GM19395 (cell line): ENCODE measurements at regions not wholly inside any gene's neighbourhood (a gene's known extent, or its start where the extent isn't known, plus 50 kb on each side); places are given as distances from the start of the nearest gene placed in this dataset.

Experiments used
- ATAC-seq: cut with Tn5 transposase; IDR thresholded peaks from one replicate; pipeline ENCODE4 v1.9.1; 2021; ENCODE audit warnings: mild to moderate bottlenecking, moderate library complexity; ENCODE audit not compliant: unreplicated experiment

GRCh38 chr1:38353956-38354355, 307.4 kb upstream of the POU3F1 start:
- no peak for ATAC-seq

GRCh38 chr1:38352869-38353268, 306.3 kb upstream of the POU3F1 start:
- no peak for ATAC-seq

GRCh38 chr1:38347446-38348175, 301.0 kb upstream of the POU3F1 start:
- ATAC-seq: no peak

GRCh38 chr1:38344716-38345115, 298.1 kb upstream of the POU3F1 start:
- ATAC-seq: no peak

- ATAC-seq: no peak
Measured at GRCh38 chr1:38341694-38342093, 295.1 kb upstream of the POU3F1 start.

GRCh38 chr1:38340409-38340808, 293.8 kb upstream of the POU3F1 start:
- ATAC-seq: no peak

GRCh38 chr1:38337711-38338110, 291.1 kb upstream of the POU3F1 start:
- no peak for ATAC-seq

- ATAC-seq: no peak
Measured at GRCh38 chr1:38336961-38337360, 290.4 kb upstream of the POU3F1 start.

GRCh38 chr1:38336301-38336923, 289.8 kb upstream of the POU3F1 start:
- ATAC-seq: no peak

GRCh38 chr1:38334930-38335592, 288.5 kb upstream of the POU3F1 start:
- ATAC-seq: no peak

GRCh38 chr1:38332649-38333310, 286.2 kb upstream of the POU3F1 start:
- ATAC-seq: no peak

GRCh38 chr1:38331496-38332210, 285.1 kb upstream of the POU3F1 start:
- ATAC-seq: no peak

GRCh38 chr1:38330799-38331198, 284.2 kb upstream of the POU3F1 start:
- no peak for ATAC-seq

GRCh38 chr1:38329644-38330043, 283.1 kb upstream of the POU3F1 start:
- no peak for ATAC-seq

GRCh38 chr1:38328278-38329035, 281.9 kb upstream of the POU3F1 start:
- ATAC-seq: no peak

GRCh38 chr1:38327559-38327973, 281.0 kb upstream of the POU3F1 start:
- ATAC-seq: no peak

GRCh38 chr1:38326856-38327255, 280.3 kb upstream of the POU3F1 start:
- ATAC-seq: no peak

GRCh38 chr1:38326135-38326534, 279.5 kb upstream of the POU3F1 start:
- ATAC-seq: no peak

- ATAC-seq: no peak
Measured at GRCh38 chr1:38312753-38313152, 266.2 kb upstream of the POU3F1 start.

GRCh38 chr1:38310079-38310478, 263.5 kb upstream of the POU3F1 start:
- no peak for ATAC-seq
